ENCODE measurements at regions not wholly inside any gene's neighbourhood (a gene's known extent, or its start where the extent isn't known, plus 50 kb on each side); places are given as distances from the start of the nearest gene placed in this dataset.

- no peak overlapping the region for H3K4me3 ChIP-seq (ENCODE audit: low read depth, low read length)
- no peak for TF ChIP-seq CTCF (IDR thresholded peaks at IDR 0.05; ENCODE audit: control insufficient read depth, extremely low read depth, insufficient read depth)
- DNase-seq (ENCODE audit: low read depth) = no peak
These were observed 151.7 kb downstream of the RBFOX3 start for GRCh38 chr17:79459003-79459655.

GRCh38 chr17:79458356-79458755 lies 152.5 kb downstream of the RBFOX3 start:
- no peak overlapping the region for H3K4me3 ChIP-seq (ENCODE audit: low read depth, low read length)
- no peak for DNase-seq (ENCODE audit: low read depth)
- no peak for TF ChIP-seq CTCF (IDR thresholded peaks at IDR 0.05; ENCODE audit: control insufficient read depth, extremely low read depth, insufficient read depth)

- H3K4me3 ChIP-seq (ENCODE audit: low read depth, low read length) = no peak overlapping the region
- no peak for DNase-seq (ENCODE audit: low read depth)
- no peak for TF ChIP-seq CTCF (IDR thresholded peaks at IDR 0.05; ENCODE audit: control insufficient read depth, extremely low read depth, insufficient read depth)
These were observed 153.0 kb downstream of the RBFOX3 start for GRCh38 chr17:79457889-79458288.

- no peak overlapping the region for H3K4me3 ChIP-seq (ENCODE audit: low read depth, low read length)
- DNase-seq (ENCODE audit: low read depth) = no peak
- TF ChIP-seq CTCF (IDR thresholded peaks at IDR 0.05; ENCODE audit: control insufficient read depth, extremely low read depth, insufficient read depth) = no peak
These were observed 153.5 kb downstream of the RBFOX3 start for GRCh38 chr17:79457376-79457775.

GRCh38 chr17:79455636-79456035 lies 155.2 kb downstream of the RBFOX3 start:
- no peak for TF ChIP-seq CTCF (IDR thresholded peaks at IDR 0.05; ENCODE audit: control insufficient read depth, extremely low read depth, insufficient read depth)
- DNase-seq (ENCODE audit: low read depth) = no peak

GRCh38 chr17:79454826-79455225 lies 156.0 kb downstream of the RBFOX3 start:
- no peak for TF ChIP-seq CTCF (IDR thresholded peaks at IDR 0.05; ENCODE audit: control insufficient read depth, extremely low read depth, insufficient read depth)
- no peak for DNase-seq (ENCODE audit: low read depth)
- H3K4me3 ChIP-seq (ENCODE audit: low read depth, low read length) = no peak overlapping the region

More at GRCh38 chr17:79455636-79456035, 155.2 kb downstream of the RBFOX3 start:
- no peak overlapping the region for H3K4me3 ChIP-seq (ENCODE audit: low read depth, low read length)

- TF ChIP-seq CTCF (IDR thresholded peaks at IDR 0.05; ENCODE audit: control insufficient read depth, extremely low read depth, insufficient read depth) = no peak
- no peak for DNase-seq (ENCODE audit: low read depth)
- H3K4me3 ChIP-seq (ENCODE audit: low read depth, low read length) = no peak overlapping the region
These were observed 157.4 kb downstream of the RBFOX3 start for GRCh38 chr17:79453481-79453880.

Data from LNCaP clone FGC (cell line).